HepG2 (cell line): ENCODE measurements at regions not wholly inside any gene's neighbourhood (a gene's known extent, or its start where the extent isn't known, plus 50 kb on each side); places are given as distances from the start of the nearest gene placed in this dataset.
"Not testable (repeated sequence)": the region's sequence is repeated elsewhere in the genome, so short reads cannot be mapped to it uniquely, and the experiment has no call there.

Experiments used
- NFE2L1 ChIP-seq: sonication (generic); formaldehyde crosslinking; IDR thresholded peaks from 2 replicates; pipeline ENCODE4 v1.4.0; 2020; ENCODE audit warnings: missing genetic modification reagents, mild to moderate bottlenecking, borderline replicate concordance
- POLR2A ChIP-seq, 2 experiments: IDR thresholded peaks; 2 replicates each; pipeline ENCODE4 v1.6.1; 2011; ENCODE audit warnings: low read depth in 2 of 2, low read length in 2 of 2, mild to moderate bottlenecking in 1 of 2, moderate library complexity in 1 of 2; ENCODE audit not compliant: insufficient read depth in 1 of 2

DNA sequence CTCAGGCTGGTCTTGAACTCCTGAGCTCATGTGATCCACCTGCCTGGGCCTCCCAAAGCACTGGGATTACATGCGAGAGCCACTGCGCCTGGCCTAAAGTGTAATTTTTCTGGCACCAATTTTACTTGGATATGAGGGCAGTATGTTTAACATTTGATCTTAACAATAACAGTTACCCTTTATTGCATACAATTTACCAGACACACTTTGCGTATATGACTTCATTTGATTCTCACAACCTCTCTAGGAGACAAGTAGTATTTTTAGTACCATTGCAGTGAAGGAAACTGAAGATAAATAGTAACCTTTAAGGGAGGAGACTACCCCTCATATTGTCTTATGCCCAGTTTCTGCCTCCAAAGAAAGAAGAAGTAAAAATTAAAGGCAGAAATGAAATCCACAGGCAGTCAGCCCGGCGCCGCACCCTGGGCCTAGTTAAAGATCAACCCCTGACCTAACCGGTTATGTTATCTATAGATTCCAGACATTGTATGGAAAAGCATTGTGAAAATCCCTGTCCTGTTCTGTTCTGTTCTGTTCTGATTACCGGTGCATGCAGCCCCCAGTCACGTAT, 54.0 kb downstream of the CYP26A1 start:
- TF ChIP-seq POLR2A (IDR thresholded peaks at IDR 0.05; ENCODE audit: insufficient read depth in 1 of 2, low read depth in 2 of 2, low read length in 2 of 2); NFE2L1 (CRISPR knock-in tag): not testable (repeated sequence)
